DOHH2 (cell line): ENCODE measurements at regions not wholly inside any gene's neighbourhood (a gene's known extent, or its start where the extent isn't known, plus 50 kb on each side); places are given as distances from the start of the nearest gene placed in this dataset.

Experiments
- H3F3A ChIP-seq: fragments of 200-600 bp; sonication (generic), shearing (Covaris generic); 2 replicates; pipeline ENCODE4 v1.6.0; 2016; ENCODE audit warnings: antibody characterized with exemption, mild to moderate bottlenecking; ENCODE audit not compliant: control insufficient read depth, insufficient read depth
- H3K27ac ChIP-seq: fragments of 200-600 bp; sonication (generic); 2 replicates; pipeline ENCODE4 v1.5.1; 2014; ENCODE audit warnings: low read depth, mild to moderate bottlenecking, low read length, moderate library complexity
- H3K27me3 ChIP-seq: fragments of 200-600 bp; sonication (generic); 2 replicates; pipeline ENCODE4 v1.6.1; 2014; ENCODE audit warnings: mild to moderate bottlenecking, low read length, mixed read lengths; ENCODE audit not compliant: control insufficient read depth
- H3K36me3 ChIP-seq: fragments of 200-600 bp; sonication (generic); 2 replicates; pipeline ENCODE4 v1.6.1; 2014; ENCODE audit warnings: mild to moderate bottlenecking, low read length, moderate library complexity, mixed read lengths; ENCODE audit not compliant: control insufficient read depth
- H3K4me1 ChIP-seq: fragments of 200-600 bp; sonication (generic); 2 replicates; pipeline ENCODE4 v1.6.1; 2014; ENCODE audit warnings: mild to moderate bottlenecking, low read length, mixed read lengths; ENCODE audit not compliant: control insufficient read depth
- H3K4me2 ChIP-seq: fragments of 200-600 bp; sonication (generic); 2 replicates; pipeline ENCODE4 v1.6.0; 2014; ENCODE audit warnings: mild to moderate bottlenecking, low read length, moderate library complexity
- H3K4me3 ChIP-seq: fragments of 200-600 bp; sonication (generic); 2 replicates; pipeline ENCODE4 v1.5.1; 2014; ENCODE audit warnings: mild to moderate bottlenecking, low read length, mixed read lengths
- H3K79me2 ChIP-seq: fragments of 200-600 bp; sonication (generic); 2 replicates; pipeline ENCODE4 v1.6.1; 2014; ENCODE audit warnings: mild to moderate bottlenecking, low read length, mixed read lengths; ENCODE audit not compliant: control insufficient read depth
- H3K9me2 ChIP-seq: fragments of 200-600 bp; sonication (generic); replicated peaks from 2 replicates; pipeline ENCODE4 v1.6.1; 2014; ENCODE audit warnings: mild to moderate bottlenecking, low read length, mixed read lengths; ENCODE audit not compliant: control insufficient read depth
- H3K9me3 ChIP-seq: fragments of 200-600 bp; sonication (generic); 2 replicates; pipeline ENCODE4 v1.6.1; 2014; ENCODE audit warnings: antibody characterized with exemption, low read length, mixed read lengths; ENCODE audit not compliant: control insufficient read depth, insufficient read depth
- H4K20me1 ChIP-seq: fragments of 200-600 bp; sonication (generic); 2 replicates; pipeline ENCODE4 v1.6.0; 2014; ENCODE audit warnings: low read depth, mild to moderate bottlenecking, antibody characterized with exemption, low read length, moderate library complexity; ENCODE audit not compliant: control insufficient read depth, insufficient read depth
- CTCF ChIP-seq: fragments of 200-600 bp; sonication (generic); IDR thresholded peaks from one replicate; pipeline ENCODE4 v1.5.1; 2014; ENCODE audit warnings: antibody characterized with exemption, mild to moderate bottlenecking, low read depth, low read length; ENCODE audit not compliant: poor library complexity, severe bottlenecking
- EZH2phosphoT487 ChIP-seq: fragments of 200-600 bp; sonication (generic); IDR thresholded peaks from 2 replicates; pipeline ENCODE4 v1.6.1; 2017; ENCODE audit warnings: borderline replicate concordance, mild to moderate bottlenecking, antibody characterized with exemption, low read length, moderate library complexity, mixed read lengths

- H3K9me2 ChIP-seq = no peaks in the 10 kb centered on the region
- no peaks in the 10 kb centered on the region for H4K20me1 ChIP-seq
- no peak for TF ChIP-seq CTCF
- TF ChIP-seq EZH2phosphoT487 = no peak
- no peaks in the 10 kb centered on the region for H3K27me3 ChIP-seq
- H3K9me3 ChIP-seq = no peaks in the 10 kb centered on the region
- no peak overlapping the region for H3K4me3 ChIP-seq
- no peaks in the 10 kb centered on the region for H3K4me1 ChIP-seq
- H3K27ac ChIP-seq = no peak overlapping the region
- H3K79me2 ChIP-seq = no peaks in the 10 kb centered on the region
- no peaks in the 10 kb centered on the region for H3F3A ChIP-seq
- no peak overlapping the region for H3K4me2 ChIP-seq
- no peaks in the 10 kb centered on the region for H3K36me3 ChIP-seq
Measured at GRCh38 chr12:128091951-128092382, 175.0 kb upstream of the TMEM132C start.

- no peaks in the 10 kb centered on the region for H3K27me3 ChIP-seq
- no peaks in the 10 kb centered on the region for H3F3A ChIP-seq
- H3K27ac ChIP-seq = no peak overlapping the region
- H3K4me1 ChIP-seq = no peaks in the 10 kb centered on the region
- no peaks in the 10 kb centered on the region; the same call in 1 of the 2 replicates for H4K20me1 ChIP-seq
- no peak overlapping the region for H3K4me2 ChIP-seq
- no peaks in the 10 kb centered on the region for H3K79me2 ChIP-seq
- TF ChIP-seq CTCF (no peak), EZH2phosphoT487 (no peak)
- H3K36me3 ChIP-seq = no peaks in the 10 kb centered on the region
- H3K9me3 ChIP-seq = no peaks in the 10 kb centered on the region
- no peak overlapping the region for H3K4me3 ChIP-seq
- H3K9me2 ChIP-seq = no peaks in the 10 kb centered on the region
Measured at GRCh38 chr12:128098730-128099129, 168.2 kb upstream of the TMEM132C start.

- Histone ChIP-seq H3K9me2 (no peaks in the 10 kb centered on the region), H3K27ac (no peak overlapping the region), H4K20me1 (no peaks in the 10 kb centered on the region; the same call in 1 of the 2 replicates), H3K9me3 (no peaks in the 10 kb centered on the region), H3K4me1 (no peaks in the 10 kb centered on the region), H3K4me3 (no peak overlapping the region), H3K79me2 (no peaks in the 10 kb centered on the region), H3K36me3 (no peaks in the 10 kb centered on the region), H3F3A (no peaks in the 10 kb centered on the region), H3K4me2 (no peak overlapping the region), H3K27me3 (no peaks in the 10 kb centered on the region)
- TF ChIP-seq CTCF (no peak), EZH2phosphoT487 (no peak)
Measured at GRCh38 chr12:128103152-128103551, 163.8 kb upstream of the TMEM132C start.
